ENCODE measurements at regions not wholly inside any gene's neighbourhood (a gene's known extent, or its start where the extent isn't known, plus 50 kb on each side); places are given as distances from the start of the nearest gene placed in this dataset.

DNA sequence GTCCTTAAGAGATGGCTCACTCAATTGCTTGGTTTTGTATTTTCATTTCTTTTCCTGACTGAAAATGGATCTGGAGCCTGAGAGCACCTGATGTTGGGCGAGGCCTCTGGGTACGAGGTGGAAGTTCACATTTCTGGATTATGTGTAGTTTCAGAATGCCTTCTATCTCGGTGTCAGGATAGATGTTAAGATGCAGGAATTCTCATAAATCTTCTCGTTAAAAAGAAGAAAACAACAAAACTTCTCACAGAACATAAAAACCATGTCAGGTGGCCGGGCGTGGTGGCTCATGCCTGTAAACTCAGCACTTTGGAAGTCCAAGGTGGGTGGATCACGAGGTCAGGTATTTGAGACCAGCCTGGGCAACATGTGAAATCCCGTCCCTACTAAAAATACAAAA is 101.8 kb downstream of the RHOU start:
- Histone ChIP-seq H3K27ac (ENCODE audit: low read depth in 1 of 2, low read length in 2 of 2) (peak overlapping the region; percentile 85 to 91), H3K9ac (ENCODE audit: low read depth in 1 of 2, low read length in 2 of 2) (no peak overlapping the region)
- 57% methylated on average over 8 of the region's 8 CpGs for WGBS

DNA sequence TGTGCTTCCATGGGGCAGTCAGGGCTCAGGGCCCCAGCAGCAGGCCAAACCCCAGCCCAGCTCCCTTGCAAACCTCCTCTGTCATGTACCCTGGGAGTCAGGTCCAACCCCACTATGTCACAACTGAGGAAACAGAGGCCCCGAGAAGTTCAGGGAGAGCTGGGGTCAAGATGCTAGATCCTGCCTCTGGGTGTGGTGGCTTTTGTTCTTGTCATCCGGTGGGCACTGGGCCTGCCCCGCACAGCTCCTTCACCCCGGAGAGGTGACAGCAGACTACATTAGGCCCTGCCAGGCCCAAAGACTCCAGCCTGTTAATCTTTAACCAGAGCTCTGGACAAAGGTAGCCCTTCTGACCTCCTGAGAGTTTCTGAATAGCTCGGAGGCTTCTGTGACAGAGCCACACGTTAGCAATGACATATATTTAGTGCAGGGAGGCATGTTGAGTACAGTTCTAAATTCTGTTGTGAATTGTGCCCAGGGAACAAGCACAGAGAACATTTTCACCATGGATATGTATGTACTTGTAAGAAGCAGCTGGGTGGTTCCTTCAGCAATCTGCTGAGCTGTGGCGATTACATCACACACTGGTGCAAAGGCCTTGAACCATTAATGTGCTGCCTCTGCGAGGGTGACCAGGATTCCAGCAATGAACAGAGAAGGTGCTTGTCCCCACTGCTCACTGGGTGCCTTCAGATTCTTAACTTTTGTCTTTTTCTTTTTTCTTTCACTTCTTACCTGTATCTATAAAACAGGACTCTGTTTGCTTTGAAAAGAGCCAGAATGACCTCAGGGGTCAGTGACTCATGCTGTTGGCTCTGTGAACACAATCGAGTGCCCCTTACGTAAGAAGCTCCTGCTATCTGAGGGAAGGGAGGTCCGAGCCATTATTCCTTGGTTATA is 102.8 kb downstream of the RHOU start:
- H3K27ac ChIP-seq (ENCODE audit: low read depth in 1 of 2, low read length in 2 of 2), result peak overlapping the region; percentile 85 to 91
- no peaks in the 10 kb centered on the region for H3K36me3 ChIP-seq (ENCODE audit: control insufficient read depth in 4 of 4, insufficient read depth in 3 of 4, low read depth in 1 of 4, low read length in 3 of 4)
- peaks cover 5 to 38% (median 26%) of the 10 kb centered on the region in 4 donors for H3K4me1 ChIP-seq (ENCODE audit: control insufficient read depth in 4 of 4, insufficient read depth in 4 of 4, low read length in 3 of 4)
- peak; percentile 55 for DNase-seq (ENCODE audit: low spot score)
- WGBS, result 17% methylated on average over 11 of the region's 11 CpGs
- H3K4me3 ChIP-seq (ENCODE audit: low read depth in 1 of 3, low read length in 3 of 3), result peak overlapping the region in 1 of 3 donors; percentile 28
- no peaks in the 10 kb centered on the region for H3K27me3 ChIP-seq (ENCODE audit: control insufficient read depth in 4 of 4, insufficient read depth in 4 of 4, low read length in 3 of 4)
- no peaks in the 10 kb centered on the region for H3K9me3 ChIP-seq (ENCODE audit: control insufficient read depth in 4 of 4, low read length in 3 of 4)
- peak overlapping the region; percentile 47 to 84 for H3K9ac ChIP-seq (ENCODE audit: low read depth in 1 of 2, low read length in 2 of 2)
- TF ChIP-seq, protein P1, sequence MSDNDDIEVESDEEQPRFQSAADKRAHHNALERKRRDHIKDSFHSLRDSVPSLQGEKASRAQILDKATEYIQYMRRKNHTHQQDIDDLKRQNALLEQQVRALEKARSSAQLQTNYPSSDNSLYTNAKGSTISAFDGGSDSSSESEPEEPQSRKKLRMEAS (IDR thresholded peaks at IDR 0.05), result peak; percentile 67
- TF ChIP-seq FOXA1 (IDR thresholded peaks at IDR 0.05), result no peak
- TF ChIP-seq FOXA2 (IDR thresholded peaks at IDR 0.05), result peak; percentile 13
- TF ChIP-seq YY1 (IDR thresholded peaks at IDR 0.05), result peak; percentile 75
- TF ChIP-seq, protein P2, sequence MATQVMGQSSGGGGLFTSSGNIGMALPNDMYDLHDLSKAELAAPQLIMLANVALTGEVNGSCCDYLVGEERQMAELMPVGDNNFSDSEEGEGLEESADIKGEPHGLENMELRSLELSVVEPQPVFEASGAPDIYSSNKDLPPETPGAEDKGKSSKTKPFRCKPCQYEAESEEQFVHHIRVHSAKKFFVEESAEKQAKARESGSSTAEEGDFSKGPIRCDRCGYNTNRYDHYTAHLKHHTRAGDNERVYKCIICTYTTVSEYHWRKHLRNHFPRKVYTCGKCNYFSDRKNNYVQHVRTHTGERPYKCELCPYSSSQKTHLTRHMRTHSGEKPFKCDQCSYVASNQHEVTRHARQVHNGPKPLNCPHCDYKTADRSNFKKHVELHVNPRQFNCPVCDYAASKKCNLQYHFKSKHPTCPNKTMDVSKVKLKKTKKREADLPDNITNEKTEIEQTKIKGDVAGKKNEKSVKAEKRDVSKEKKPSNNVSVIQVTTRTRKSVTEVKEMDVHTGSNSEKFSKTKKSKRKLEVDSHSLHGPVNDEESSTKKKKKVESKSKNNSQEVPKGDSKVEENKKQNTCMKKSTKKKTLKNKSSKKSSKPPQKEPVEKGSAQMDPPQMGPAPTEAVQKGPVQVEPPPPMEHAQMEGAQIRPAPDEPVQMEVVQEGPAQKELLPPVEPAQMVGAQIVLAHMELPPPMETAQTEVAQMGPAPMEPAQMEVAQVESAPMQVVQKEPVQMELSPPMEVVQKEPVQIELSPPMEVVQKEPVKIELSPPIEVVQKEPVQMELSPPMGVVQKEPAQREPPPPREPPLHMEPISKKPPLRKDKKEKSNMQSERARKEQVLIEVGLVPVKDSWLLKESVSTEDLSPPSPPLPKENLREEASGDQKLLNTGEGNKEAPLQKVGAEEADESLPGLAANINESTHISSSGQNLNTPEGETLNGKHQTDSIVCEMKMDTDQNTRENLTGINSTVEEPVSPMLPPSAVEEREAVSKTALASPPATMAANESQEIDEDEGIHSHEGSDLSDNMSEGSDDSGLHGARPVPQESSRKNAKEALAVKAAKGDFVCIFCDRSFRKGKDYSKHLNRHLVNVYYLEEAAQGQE (IDR thresholded peaks at IDR 0.05), result peak; percentile 82
- no peak for TF ChIP-seq GABPA (IDR thresholded peaks at IDR 0.05 in 1 of 2, conservative IDR thresholded peaks at IDR 0.05 in 1 of 2)
- peak; percentile 67 to 70 for TF ChIP-seq HNF4A (conservative IDR thresholded peaks at IDR 0.05)
- peak; percentile 43 to 61 for TF ChIP-seq RAD21 (IDR thresholded peaks at IDR 0.05)
- TF ChIP-seq JUND (IDR thresholded peaks at IDR 0.05), result peak; percentile 99 to 100
- TF ChIP-seq, protein P3, sequence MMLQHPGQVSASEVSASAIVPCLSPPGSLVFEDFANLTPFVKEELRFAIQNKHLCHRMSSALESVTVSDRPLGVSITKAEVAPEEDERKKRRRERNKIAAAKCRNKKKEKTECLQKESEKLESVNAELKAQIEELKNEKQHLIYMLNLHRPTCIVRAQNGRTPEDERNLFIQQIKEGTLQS (IDR thresholded peaks at IDR 0.05), result peak; percentile 98
- peak; percentile 89 for TF ChIP-seq NR2F2 (IDR thresholded peaks at IDR 0.05)
- TF ChIP-seq TAF1 (conservative IDR thresholded peaks at IDR 0.05), result peak; percentile 65
- TF ChIP-seq, protein P4, sequence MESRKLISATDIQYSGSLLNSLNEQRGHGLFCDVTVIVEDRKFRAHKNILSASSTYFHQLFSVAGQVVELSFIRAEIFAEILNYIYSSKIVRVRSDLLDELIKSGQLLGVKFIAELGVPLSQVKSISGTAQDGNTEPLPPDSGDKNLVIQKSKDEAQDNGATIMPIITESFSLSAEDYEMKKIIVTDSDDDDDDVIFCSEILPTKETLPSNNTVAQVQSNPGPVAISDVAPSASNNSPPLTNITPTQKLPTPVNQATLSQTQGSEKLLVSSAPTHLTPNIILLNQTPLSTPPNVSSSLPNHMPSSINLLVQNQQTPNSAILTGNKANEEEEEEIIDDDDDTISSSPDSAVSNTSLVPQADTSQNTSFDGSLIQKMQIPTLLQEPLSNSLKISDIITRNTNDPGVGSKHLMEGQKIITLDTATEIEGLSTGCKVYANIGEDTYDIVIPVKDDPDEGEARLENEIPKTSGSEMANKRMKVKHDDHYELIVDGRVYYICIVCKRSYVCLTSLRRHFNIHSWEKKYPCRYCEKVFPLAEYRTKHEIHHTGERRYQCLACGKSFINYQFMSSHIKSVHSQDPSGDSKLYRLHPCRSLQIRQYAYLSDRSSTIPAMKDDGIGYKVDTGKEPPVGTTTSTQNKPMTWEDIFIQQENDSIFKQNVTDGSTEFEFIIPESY (IDR thresholded peaks at IDR 0.05), result peak; percentile 39

More for the DNA sequence above, 101.8 kb downstream of the RHOU start:
- Histone ChIP-seq H3K36me3 (ENCODE audit: control insufficient read depth in 4 of 4, insufficient read depth in 3 of 4, low read depth in 1 of 4, low read length in 3 of 4) (no peaks in the 10 kb centered on the region), H3K4me3 (ENCODE audit: low read depth in 1 of 3, low read length in 3 of 3) (no peak overlapping the region), H3K4me1 (ENCODE audit: control insufficient read depth in 4 of 4, insufficient read depth in 4 of 4, low read length in 3 of 4) (peaks cover 5 to 38% (median 26%) of the 10 kb centered on the region in 4 donors), H3K9me3 (ENCODE audit: control insufficient read depth in 4 of 4, low read length in 3 of 4) (no peaks in the 10 kb centered on the region), H3K27me3 (ENCODE audit: control insufficient read depth in 4 of 4, insufficient read depth in 4 of 4, low read length in 3 of 4) (no peaks in the 10 kb centered on the region)
- TF ChIP-seq, protein P4 (IDR thresholded peaks at IDR 0.05), result no peak
- TF ChIP-seq, protein P3 (IDR thresholded peaks at IDR 0.05), result no peak
- TF ChIP-seq, protein P2 (IDR thresholded peaks at IDR 0.05), result no peak
- TF ChIP-seq JUND (IDR thresholded peaks at IDR 0.05), result no peak
- no peak for DNase-seq (ENCODE audit: low spot score)

Data from liver (tissue), 7 donors.